ENCODE measurements at regions not wholly inside any gene's neighbourhood (a gene's known extent, or its start where the extent isn't known, plus 50 kb on each side); places are given as distances from the start of the nearest gene placed in this dataset.

- DNase-seq (ENCODE audit: low spot score): no peak
- in situ Hi-C loops (cut with MboI; ENCODE audit: low sequenced_read_pairs, unreplicated experiment): no loop called here
- TF ChIP-seq CTCF (IDR thresholded peaks at IDR 0.05; ENCODE audit: borderline replicate concordance, control extremely low read depth, extremely low read depth, insufficient read depth, missing control alignments): no peak
Observed at GRCh38 chr2:12436935-12437561, 279.7 kb upstream of the TRIB2 start.

- in situ Hi-C loops (cut with MboI; ENCODE audit: low sequenced_read_pairs, unreplicated experiment): no loop called here
Observed at GRCh38 chr2:12440731-12441130, 276.0 kb upstream of the TRIB2 start.

GRCh38 chr2:12441750-12442475 is 274.8 kb upstream of the TRIB2 start:
- no peak for TF ChIP-seq CTCF (IDR thresholded peaks at IDR 0.05; ENCODE audit: borderline replicate concordance, control extremely low read depth, extremely low read depth, insufficient read depth, missing control alignments)
- in situ Hi-C loops (cut with MboI; ENCODE audit: low sequenced_read_pairs, unreplicated experiment): no loop called here
- no peak for DNase-seq (ENCODE audit: low spot score)

More at GRCh38 chr2:12440731-12441130, 276.0 kb upstream of the TRIB2 start:
- DNase-seq (ENCODE audit: low spot score): no peak
- no peak for TF ChIP-seq CTCF (IDR thresholded peaks at IDR 0.05; ENCODE audit: borderline replicate concordance, control extremely low read depth, extremely low read depth, insufficient read depth, missing control alignments)

- in situ Hi-C loops (cut with MboI; ENCODE audit: low sequenced_read_pairs, unreplicated experiment): no loop called here
- no peak for DNase-seq (ENCODE audit: low spot score)
- no peak for TF ChIP-seq CTCF (IDR thresholded peaks at IDR 0.05; ENCODE audit: borderline replicate concordance, control extremely low read depth, extremely low read depth, insufficient read depth, missing control alignments)
Observed at GRCh38 chr2:12442476-12442847, 274.3 kb upstream of the TRIB2 start.

GRCh38 chr2:12448846-12449505 is 267.8 kb upstream of the TRIB2 start:
- in situ Hi-C loops (cut with MboI; ENCODE audit: low sequenced_read_pairs, unreplicated experiment): no loop called here
- TF ChIP-seq CTCF (IDR thresholded peaks at IDR 0.05; ENCODE audit: borderline replicate concordance, control extremely low read depth, extremely low read depth, insufficient read depth, missing control alignments): no peak
- DNase-seq (ENCODE audit: low spot score): no peak

GRCh38 chr2:12451726-12452125 is 265.0 kb upstream of the TRIB2 start:
- no peak for TF ChIP-seq CTCF (IDR thresholded peaks at IDR 0.05; ENCODE audit: borderline replicate concordance, control extremely low read depth, extremely low read depth, insufficient read depth, missing control alignments)
- in situ Hi-C loops (cut with MboI; ENCODE audit: low sequenced_read_pairs, unreplicated experiment): no loop called here
- no peak for DNase-seq (ENCODE audit: low spot score)

All from GM13976 (cell line).